Pulmonary artery endothelial cell (primary cell): ENCODE measurements at regions not wholly inside any gene's neighbourhood (a gene's known extent, or its start where the extent isn't known, plus 50 kb on each side); places are given as distances from the start of the nearest gene placed in this dataset.
"Not testable (repeated sequence)": the region's sequence is repeated elsewhere in the genome, so short reads cannot be mapped to it uniquely, and the experiment has no call there.

ENCODE experiments used
- DNase-seq: peaks from one replicate; pipeline ENCODE4 v3.0.0-alpha.2; 2011; ENCODE audit warnings: low read depth, low spot score

- DNase-seq = peak; percentile 74
These were observed 90.9 kb upstream of the MDM1 start for GRCh38 chr12:68422956-68423574.

- no peak for DNase-seq
These were observed 93.8 kb upstream of the MDM1 start for GRCh38 chr12:68425998-68426397.

GRCh38 chr12:68428211-68428610 lies 96.0 kb upstream of the MDM1 start:
- no peak for DNase-seq

- DNase-seq = no peak
These were observed 96.8 kb upstream of the MDM1 start for GRCh38 chr12:68428724-68429501.

- no peak for DNase-seq
These were observed 97.5 kb upstream of the MDM1 start for GRCh38 chr12:68429696-68430095.

- DNase-seq = no peak
These were observed 99.6 kb upstream of the MDM1 start for GRCh38 chr12:68431786-68432185.

GRCh38 chr12:68432622-68433021 lies 100.5 kb upstream of the MDM1 start:
- no peak for DNase-seq

- no peak for DNase-seq
These were observed 102.5 kb upstream of the MDM1 start for GRCh38 chr12:68434391-68435298.

- no peak for DNase-seq
These were observed 103.1 kb upstream of the MDM1 start for GRCh38 chr12:68435299-68435637.

- DNase-seq = no peak
These were observed 103.7 kb upstream of the MDM1 start for GRCh38 chr12:68435816-68436215.

GRCh38 chr12:68438601-68439000 lies 106.4 kb upstream of the MDM1 start:
- no peak for DNase-seq

GRCh38 chr12:68439368-68440045 lies 107.3 kb upstream of the MDM1 start:
- no peak for DNase-seq

GRCh38 chr12:68440068-68440581 lies 108.0 kb upstream of the MDM1 start:
- DNase-seq = no peak

GRCh38 chr12:68441167-68441566 lies 109.0 kb upstream of the MDM1 start:
- no peak for DNase-seq

- not testable (repeated sequence) for DNase-seq
These were observed 110.3 kb upstream of the MDM1 start for GRCh38 chr12:68442353-68442972.

GRCh38 chr12:68443695-68444094 lies 111.5 kb upstream of the MDM1 start:
- DNase-seq = not testable (repeated sequence)

- DNase-seq = no peak
These were observed 113.7 kb upstream of the MDM1 start for GRCh38 chr12:68445824-68446223.

- DNase-seq = no peak
These were observed 114.2 kb upstream of the MDM1 start for GRCh38 chr12:68446384-68446783.

GRCh38 chr12:68446901-68447796 lies 115.0 kb upstream of the MDM1 start:
- DNase-seq = no peak

- DNase-seq = no peak
These were observed 115.7 kb upstream of the MDM1 start for GRCh38 chr12:68447797-68448260.
